Right atrium auricular region (tissue), 2 donors: ENCODE measurements at regions not wholly inside any gene's neighbourhood (a gene's known extent, or its start where the extent isn't known, plus 50 kb on each side); places are given as distances from the start of the nearest gene placed in this dataset.

Experiments
- DNase-seq: peaks from one replicate; pipeline ENCODE4 v3.0.0-alpha.2; 2019; ENCODE audit warnings: low spot score
- H3K27ac ChIP-seq, 2 donors: fragments of 200-600 bp; sonication (generic); 1 replicate in 1 of 2; 2 replicates in 1 of 2; pipeline ENCODE4 v1.5.1; 2016 to 2019
- H3K27me3 ChIP-seq, 2 donors: fragments of 200-600 bp; sonication (generic); one replicate each; pipeline versions ENCODE4 v1.5.1 to v1.6.0; 2017 to 2019
- H3K36me3 ChIP-seq: fragments of 200-600 bp; sonication (generic); one replicate; pipeline ENCODE4 v1.5.1; 2016
- H3K4me1 ChIP-seq, 2 donors: fragments of 200-600 bp; sonication (generic); one replicate each; pipeline versions ENCODE4 v1.5.1 to v1.6.0; 2017 to 2019
- H3K4me3 ChIP-seq, 2 donors: fragments of 200-600 bp; sonication (generic); 1 replicate in 1 of 2; 2 replicates in 1 of 2; pipeline ENCODE4 v1.5.1; 2017 to 2019; ENCODE audit warnings: mild to moderate bottlenecking in 1 of 2, moderate library complexity in 1 of 2
- H3K9me3 ChIP-seq, 2 donors: fragments of 200-600 bp; sonication (generic); one replicate each; pipeline ENCODE4 v1.5.1; 2019
- CTCF ChIP-seq, 2 donors: fragments of 200-600 bp; sonication (generic); IDR thresholded peaks; one replicate each; pipeline ENCODE4 v1.5.1; 2019; ENCODE audit warnings: antibody characterized with exemption in 2 of 2

GRCh38 chr20:60931696-60932095, 320.4 kb upstream of the CDH4 start:
- no peak overlapping the region for H3K4me3 ChIP-seq
- H3K4me1 ChIP-seq, result no peaks in the 10 kb centered on the region
- no peaks in the 10 kb centered on the region for H3K36me3 ChIP-seq
- no peaks in the 10 kb centered on the region for H3K9me3 ChIP-seq
- H3K27ac ChIP-seq, result no peak overlapping the region
- H3K27me3 ChIP-seq, result no peaks in the 10 kb centered on the region
- TF ChIP-seq CTCF (IDR thresholded peaks at IDR 0.05), result no peak
- no peak for DNase-seq

- Histone ChIP-seq H3K36me3 (no peaks in the 10 kb centered on the region), H3K27me3 (no peaks in the 10 kb centered on the region), H3K4me3 (no peak overlapping the region), H3K9me3 (no peaks in the 10 kb centered on the region), H3K4me1 (no peaks in the 10 kb centered on the region), H3K27ac (no peak overlapping the region)
- no peak for DNase-seq
- no peak for TF ChIP-seq CTCF (IDR thresholded peaks at IDR 0.05)
These were observed 317.3 kb upstream of the CDH4 start for GRCh38 chr20:60934724-60935123.

- no peaks in the 10 kb centered on the region for H3K9me3 ChIP-seq
- no peak for TF ChIP-seq CTCF (IDR thresholded peaks at IDR 0.05)
- no peak overlapping the region for H3K27ac ChIP-seq
- no peak overlapping the region for H3K4me3 ChIP-seq
- H3K27me3 ChIP-seq, result no peaks in the 10 kb centered on the region
- H3K36me3 ChIP-seq, result no peaks in the 10 kb centered on the region
- no peak for DNase-seq
- no peaks in the 10 kb centered on the region for H3K4me1 ChIP-seq
These were observed 316.1 kb upstream of the CDH4 start for GRCh38 chr20:60935971-60936370.

- H3K27me3 ChIP-seq, result no peaks in the 10 kb centered on the region
- no peaks in the 10 kb centered on the region for H3K4me1 ChIP-seq
- no peak for TF ChIP-seq CTCF (IDR thresholded peaks at IDR 0.05)
- H3K27ac ChIP-seq, result no peak overlapping the region
- DNase-seq, result no peak
- no peaks in the 10 kb centered on the region for H3K36me3 ChIP-seq
- no peak overlapping the region for H3K4me3 ChIP-seq
- no peaks in the 10 kb centered on the region for H3K9me3 ChIP-seq
These were observed 314.5 kb upstream of the CDH4 start for GRCh38 chr20:60937585-60937984.

- Histone ChIP-seq H3K27me3 (no peaks in the 10 kb centered on the region), H3K4me1 (no peaks in the 10 kb centered on the region), H3K4me3 (no peak overlapping the region), H3K9me3 (no peaks in the 10 kb centered on the region), H3K36me3 (no peaks in the 10 kb centered on the region), H3K27ac (no peak overlapping the region)
- TF ChIP-seq CTCF (IDR thresholded peaks at IDR 0.05), result no peak
- no peak for DNase-seq
These were observed 310.7 kb upstream of the CDH4 start for GRCh38 chr20:60941379-60941778.

GRCh38 chr20:60947819-60948218, 304.2 kb upstream of the CDH4 start:
- Histone ChIP-seq H3K36me3 (no peaks in the 10 kb centered on the region), H3K27ac (no peak overlapping the region), H3K9me3 (no peaks in the 10 kb centered on the region), H3K27me3 (no peaks in the 10 kb centered on the region), H3K4me3 (no peak overlapping the region), H3K4me1 (no peaks in the 10 kb centered on the region)
- TF ChIP-seq CTCF (IDR thresholded peaks at IDR 0.05), result no peak
- no peak for DNase-seq
